ENCODE measurements at regions not wholly inside any gene's neighbourhood (a gene's known extent, or its start where the extent isn't known, plus 50 kb on each side); places are given as distances from the start of the nearest gene placed in this dataset.
"Not testable (repeated sequence)": the region's sequence is repeated elsewhere in the genome, so short reads cannot be mapped to it uniquely, and the experiment has no call there.

- Histone ChIP-seq H3K27me3 (no peaks in the 10 kb centered on the region), H3K9me3 (no peaks in the 10 kb centered on the region), H3K4me3 (no peak overlapping the region), H3K36me3 (replicated peaks in 1 of 2; ENCODE audit: insufficient read depth in 1 of 2, low read depth in 2 of 2) (no peaks in the 10 kb centered on the region), H3K27ac (no peak overlapping the region), H3K4me1 (peaks cover 22% of the 10 kb centered on the region)
- 95 to 100% methylated on average over 2 of the region's 2 CpGs for WGBS, 2 donors
- ATAC-seq, result no peak
- no peak for DNase-seq
- TF ChIP-seq CTCF (IDR thresholded peaks at IDR 0.05) (no peak), POLR2A (IDR thresholded peaks at IDR 0.05) (no peak)
- intact Hi-C loops (cut with DNase I), result no loop called here
Observed at GRCh38 chr3:15899388-15899787, 101.6 kb upstream of the ANKRD28 start.

- DNase-seq (peak; percentile 73 to 88 (median 82)), ATAC-seq (peak; percentile 90)
- Histone ChIP-seq H3K36me3 (replicated peaks in 1 of 2; ENCODE audit: insufficient read depth in 1 of 2, low read depth in 2 of 2) (no peaks in the 10 kb centered on the region), H3K4me1 (peaks cover 24% of the 10 kb centered on the region), H3K9me3 (no peaks in the 10 kb centered on the region), H3K27me3 (no peaks in the 10 kb centered on the region), H3K27ac (peak overlapping the region; percentile 78 to 90 (median 84)), H3K4me3 (no peak overlapping the region)
- intact Hi-C loops (cut with DNase I), result no loop called here
- TF ChIP-seq CTCF (IDR thresholded peaks at IDR 0.05) (no peak), POLR2A (IDR thresholded peaks at IDR 0.05) (peak in 2 of 3 donors; percentile 35 to 51)
- 3 to 7% methylated on average over 3 of the region's 3 CpGs for WGBS, 2 donors
Observed at GRCh38 chr3:15903164-15903563, 105.4 kb upstream of the ANKRD28 start.

- H3K27me3 ChIP-seq, result no peaks in the 10 kb centered on the region
- 44 to 45% methylated on average over 7 of the region's 7 CpGs for WGBS, 2 donors
- H3K4me3 ChIP-seq, result no peak overlapping the region
- H3K9me3 ChIP-seq, result no peaks in the 10 kb centered on the region
- H3K4me1 ChIP-seq, result peaks cover 24% of the 10 kb centered on the region
- no peaks in the 10 kb centered on the region for H3K36me3 ChIP-seq (replicated peaks in 1 of 2; ENCODE audit: insufficient read depth in 1 of 2, low read depth in 2 of 2)
- ATAC-seq (peak; percentile 92), DNase-seq (peak; percentile 82 to 92 (median 88))
- intact Hi-C loops (cut with DNase I), result no loop called here
- TF ChIP-seq CTCF (IDR thresholded peaks at IDR 0.05), result no peak
- TF ChIP-seq POLR2A (IDR thresholded peaks at IDR 0.05), result no peak
- peak overlapping the region; percentile 78 to 90 (median 84) for H3K27ac ChIP-seq
Observed at GRCh38 chr3:15903759-15904720, 106.3 kb upstream of the ANKRD28 start.

GRCh38 chr3:15905041-15905440 is 107.3 kb upstream of the ANKRD28 start:
- H3K36me3 ChIP-seq (replicated peaks in 1 of 2; ENCODE audit: insufficient read depth in 1 of 2, low read depth in 2 of 2), result no peaks in the 10 kb centered on the region
- no peaks in the 10 kb centered on the region for H3K9me3 ChIP-seq
- 64 to 73% methylated on average over 1 of the region's 1 CpG for WGBS, 2 donors
- no peak overlapping the region for H3K4me3 ChIP-seq
- H3K27me3 ChIP-seq, result no peaks in the 10 kb centered on the region
- ATAC-seq, result no peak
- TF ChIP-seq CTCF (IDR thresholded peaks at IDR 0.05) (no peak), POLR2A (IDR thresholded peaks at IDR 0.05) (no peak)
- no peak overlapping the region for H3K27ac ChIP-seq
- intact Hi-C loops (cut with DNase I), result no loop called here
- peaks cover 24% of the 10 kb centered on the region for H3K4me1 ChIP-seq
- no peak for DNase-seq

GRCh38 chr3:15907403-15907802 is 109.6 kb upstream of the ANKRD28 start:
- intact Hi-C loops (cut with DNase I), result not testable (repeated sequence)
- 92 to 97% methylated on average over 5 of the region's 5 CpGs for WGBS, 2 donors

More at GRCh38 chr3:15907403-15907802, 109.6 kb upstream of the ANKRD28 start:
- H3K9me3 ChIP-seq; H3K27ac ChIP-seq; H3K36me3 ChIP-seq (replicated peaks in 1 of 2; ENCODE audit: insufficient read depth in 1 of 2, low read depth in 2 of 2); ATAC-seq; DNase-seq; H3K27me3 ChIP-seq; H3K4me3 ChIP-seq: not testable (repeated sequence)
- H3K4me1 ChIP-seq, result peaks cover 22% of the 10 kb centered on the region

Data from body of pancreas (tissue), 4 donors.